OCI-LY7 (cell line): ENCODE measurements at regions not wholly inside any gene's neighbourhood (a gene's known extent, or its start where the extent isn't known, plus 50 kb on each side); places are given as distances from the start of the nearest gene placed in this dataset.

Experiments
- BruUV-seq: library from RNA; stranded (reverse); fragments of 400-500 nt; replicated peaks from 2 replicates; lab custom pipeline; 2021; lab: Mats Ljungman, UMichigan
- CTCF ChIA-PET: fragments of 300-600 bp; sonication (Branson Sonifier 250); formaldehyde crosslinking; loops from one replicate; lab custom pipeline; 2022; ENCODE audit warnings: antibody characterized with exemption; ENCODE audit not compliant: unreplicated experiment; lab: Charles Lee
- POLR2A ChIA-PET: fragments of 300-600 bp; sonication (Branson Sonifier 250); formaldehyde crosslinking; loops from one replicate; lab custom pipeline; 2022; ENCODE audit warnings: antibody characterized with exemption; lab: Charles Lee
- DNase-seq: peaks from one replicate; pipeline ENCODE4 v3.0.0-alpha.2; 2015; ENCODE audit warnings: low spot score
- H2AFZ ChIP-seq: fragments of 200-600 bp; sonication (generic), shearing (Covaris generic); 2 replicates; pipeline ENCODE4 v1.6.1; 2014; ENCODE audit warnings: mild to moderate bottlenecking, antibody characterized with exemption, low read length, moderate library complexity
- H3K27ac ChIP-seq: fragments of 200-600 bp; sonication (generic); 2 replicates; pipeline ENCODE4 v1.5.1; 2014; ENCODE audit warnings: mixed run types, low read depth, mild to moderate bottlenecking, moderate library complexity, low read length, inconsistent platforms; ENCODE audit not compliant: poor library complexity, severe bottlenecking
- H3K36me3 ChIP-seq: fragments of 200-600 bp; sonication (generic); 2 replicates; pipeline ENCODE4 v1.6.1; 2014; ENCODE audit warnings: mild to moderate bottlenecking, antibody characterized with exemption, low read length, moderate library complexity, mixed read lengths; ENCODE audit not compliant: insufficient read depth
- H3K4me1 ChIP-seq: fragments of 200-600 bp; sonication (generic); 2 replicates; pipeline ENCODE4 v1.5.1; 2014; ENCODE audit warnings: mild to moderate bottlenecking, low read length; ENCODE audit not compliant: insufficient read depth, poor library complexity, severe bottlenecking
- H3K4me2 ChIP-seq: fragments of 200-600 bp; sonication (generic); 2 replicates; pipeline ENCODE4 v1.6.1; 2014; ENCODE audit warnings: mild to moderate bottlenecking, low read length
- H3K4me3 ChIP-seq: fragments of 200-600 bp; sonication (generic); 2 replicates; pipeline ENCODE4 v1.5.1; 2014; ENCODE audit warnings: mild to moderate bottlenecking, low read depth, low read length; ENCODE audit not compliant: poor library complexity, severe bottlenecking
- H3K79me2 ChIP-seq: fragments of 200-600 bp; sonication (generic); 2 replicates; pipeline ENCODE4 v1.6.1; 2016; ENCODE audit warnings: low read depth, mild to moderate bottlenecking, low read length, moderate library complexity, mixed read lengths; ENCODE audit not compliant: insufficient read depth
- H3K9me2 ChIP-seq: fragments of 200-600 bp; sonication (generic); 2 replicates; pipeline ENCODE4 v1.6.1; 2016; ENCODE audit warnings: mild to moderate bottlenecking, low read length, mixed read lengths; ENCODE audit not compliant: insufficient read depth
- H3K9me3 ChIP-seq: fragments of 200-600 bp; sonication (generic); 2 replicates; pipeline ENCODE4 v1.6.1; 2014; ENCODE audit warnings: mild to moderate bottlenecking, mixed run types, low read length, mixed read lengths
- H4K20me1 ChIP-seq: fragments of 200-600 bp; sonication (generic); 2 replicates; pipeline ENCODE4 v1.6.1; 2014; ENCODE audit warnings: mild to moderate bottlenecking, antibody characterized with exemption, low read length, moderate library complexity, mixed read lengths; ENCODE audit not compliant: insufficient read depth
- CTCF ChIP-seq: fragments of 200-600 bp; sonication (generic); conservative IDR thresholded peaks from 2 replicates; pipeline ENCODE4 v1.5.1; 2014; ENCODE audit warnings: mild to moderate bottlenecking, antibody characterized with exemption, low read length, moderate library complexity, mixed read lengths
- EZH2phosphoT487 ChIP-seq: fragments of 200-600 bp; sonication (generic); IDR thresholded peaks from 2 replicates; pipeline ENCODE4 v1.6.1; 2018; ENCODE audit warnings: low read depth, borderline replicate concordance, mild to moderate bottlenecking, mixed run types, antibody characterized with exemption, low read length, moderate library complexity, mixed read lengths
- intact Hi-C: fragments of 100-400 bp; cut with micrococcal nuclease; formaldehyde crosslinking; loops from one replicate; pipeline ENCODE4 v1.10.0; 2022; ENCODE audit not compliant: unreplicated experiment

DNA sequence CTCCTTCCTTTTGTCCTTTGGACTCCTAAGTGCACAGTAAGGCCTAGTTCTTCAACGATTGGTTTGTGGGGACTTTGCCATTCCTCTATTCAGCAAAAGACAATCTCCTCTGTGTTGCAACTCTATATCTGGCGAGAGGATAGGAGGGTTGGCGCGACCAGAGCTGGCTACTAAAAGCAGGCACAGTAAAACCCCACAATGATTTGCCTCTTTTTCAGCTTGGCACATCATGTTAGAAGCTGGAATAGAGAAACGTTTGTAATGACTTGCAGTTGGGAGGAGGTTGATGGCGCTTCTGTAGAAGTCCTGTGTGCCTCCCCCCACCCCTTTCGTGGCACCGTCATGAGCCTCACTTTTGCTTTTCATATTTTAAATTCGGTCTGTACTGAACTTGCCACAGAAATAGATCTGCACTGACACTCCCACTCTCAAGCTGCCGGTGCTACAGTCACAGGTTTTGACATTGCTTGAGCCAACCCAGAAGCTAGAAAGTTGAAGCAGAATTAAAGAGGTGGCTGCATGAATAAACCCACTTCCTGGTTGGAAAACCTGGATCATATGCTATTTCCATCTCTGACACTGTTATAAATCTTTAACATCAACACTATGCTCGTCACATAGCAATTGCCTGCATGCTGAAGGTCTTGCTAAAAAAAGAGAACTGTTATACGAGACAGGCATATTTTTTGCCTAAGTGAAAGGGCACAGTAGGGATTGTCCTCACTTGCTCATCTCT is 315.3 kb upstream of the PRICKLE1 start:
- Histone ChIP-seq H3K36me3 (no peaks in the 10 kb centered on the region), H2AFZ (no peak overlapping the region), H3K9me2 (no peaks in the 10 kb centered on the region), H3K4me2 (no peak overlapping the region), H4K20me1 (no peaks in the 10 kb centered on the region), H3K9me3 (no peaks in the 10 kb centered on the region), H3K79me2 (no peaks in the 10 kb centered on the region), H3K4me1 (no peaks in the 10 kb centered on the region), H3K27ac (no peak overlapping the region), H3K4me3 (no peak overlapping the region)
- ChIA-PET CTCF (no interaction called here), POLR2A (no interaction called here)
- intact Hi-C loops, result no loop called here
- DNase-seq, result no peak
- TF ChIP-seq EZH2phosphoT487 (no peak), CTCF (no peak)
- BruUV-seq, result no TSS peak

- no peaks in the 10 kb centered on the region for H3K9me3 ChIP-seq
- no peak overlapping the region for H2AFZ ChIP-seq
- H3K4me1 ChIP-seq, result no peaks in the 10 kb centered on the region
- H3K9me2 ChIP-seq, result no peaks in the 10 kb centered on the region
- no peak for TF ChIP-seq EZH2phosphoT487
- no peak for TF ChIP-seq CTCF
- H3K79me2 ChIP-seq, result no peaks in the 10 kb centered on the region
- no peak for DNase-seq
- no peak overlapping the region for H3K27ac ChIP-seq
- ChIA-PET CTCF (no interaction called here), POLR2A (interaction anchor here (1.1 kb wide), 1 partner anchor 11 kb away, joined by 4 read pairs; no protein-coding TSS in a partner anchor)
- intact Hi-C loops, result no loop called here
- no TSS peak for BruUV-seq
- no peak overlapping the region for H3K4me3 ChIP-seq
- H4K20me1 ChIP-seq, result no peaks in the 10 kb centered on the region
- no peak overlapping the region for H3K4me2 ChIP-seq
- H3K36me3 ChIP-seq, result no peaks in the 10 kb centered on the region
Measured at GRCh38 chr12:42903736-42904135, 314.2 kb upstream of the PRICKLE1 start.

DNA sequence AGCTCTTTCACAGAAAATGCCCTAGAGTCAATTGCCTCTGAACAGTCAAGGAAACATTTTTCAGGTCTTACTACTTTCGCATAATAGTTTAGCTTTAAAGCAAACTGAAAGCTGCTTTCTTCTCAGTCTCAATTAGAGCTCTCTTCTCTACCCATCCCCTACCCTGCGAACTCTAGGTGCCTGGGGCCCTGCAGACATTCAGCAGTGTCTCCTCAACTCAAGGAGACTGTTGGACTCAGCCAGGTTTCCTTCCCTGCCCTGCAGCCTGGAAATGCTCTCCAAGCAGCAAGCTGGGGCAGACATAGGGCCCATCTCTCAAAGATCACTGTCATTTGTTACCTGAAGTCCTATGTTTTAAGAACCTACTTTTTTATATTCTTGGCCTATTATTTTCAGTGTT is 312.5 kb upstream of the PRICKLE1 start:
- no TSS peak for BruUV-seq
- Histone ChIP-seq H3K79me2 (no peaks in the 10 kb centered on the region), H4K20me1 (no peaks in the 10 kb centered on the region), H3K9me3 (no peaks in the 10 kb centered on the region), H3K4me3 (no peak overlapping the region), H3K9me2 (no peaks in the 10 kb centered on the region), H3K27ac (no peak overlapping the region), H3K4me1 (no peaks in the 10 kb centered on the region), H3K4me2 (no peak overlapping the region), H3K36me3 (no peaks in the 10 kb centered on the region), H2AFZ (no peak overlapping the region)
- intact Hi-C loops, result no loop called here
- DNase-seq, result no peak
- POLR2A ChIA-PET, result interaction anchor here (0.5 kb wide), 1 partner anchor 734 kb away, joined by 4 read pairs; no protein-coding TSS in a partner anchor
- CTCF ChIA-PET, result no interaction called here
- no peak for TF ChIP-seq EZH2phosphoT487
- TF ChIP-seq CTCF, result no peak
